Kidney (tissue), 13 donors: ENCODE measurements at regions not wholly inside any gene's neighbourhood (a gene's known extent, or its start where the extent isn't known, plus 50 kb on each side); places are given as distances from the start of the nearest gene placed in this dataset.
"Not testable (repeated sequence)": the region's sequence is repeated elsewhere in the genome, so short reads cannot be mapped to it uniquely, and the experiment has no call there.

Source experiments
- DNase-seq, 5 donors: peaks; one replicate each; pipeline ENCODE4 v3.0.0-alpha.2; 2013 to 2020
- FAIRE-seq: peaks from 2 replicates; lab custom pipeline; 2012; peaks lifted over from hg19 to GRCh38; lab: Jason Lieb, UNC
- H3K27ac ChIP-seq, 2 donors: one replicate each; pipeline ENCODE4 v1.7.0; 2013; ENCODE audit warnings: low read depth in 2 of 2, low read length in 2 of 2, inconsistent platforms in 1 of 2
- H3K27me3 ChIP-seq: one replicate; pipeline ENCODE4 v1.7.1; 2013; ENCODE audit warnings: low read length, inconsistent platforms; ENCODE audit not compliant: control insufficient read depth, insufficient read depth
- H3K36me3 ChIP-seq, 3 donors: one replicate each; pipeline versions ENCODE4 v1.7.0 to v1.7.1; 2013; ENCODE audit warnings: low read length in 3 of 3, control low read depth in 1 of 3, inconsistent platforms in 1 of 3; ENCODE audit not compliant: insufficient read depth in 3 of 3, control insufficient read depth in 2 of 3
- H3K4me1 ChIP-seq, 3 donors: one replicate each; pipeline versions ENCODE4 v1.7.0 to v1.7.1; 2013; ENCODE audit warnings: low read length in 3 of 3, inconsistent platforms in 1 of 3, low read depth in 1 of 3; ENCODE audit not compliant: control insufficient read depth in 2 of 3, insufficient read depth in 2 of 3
- H3K4me3 ChIP-seq, 3 donors: one replicate each; pipeline versions ENCODE4 v1.7.0 to v1.8.1; 2013; ENCODE audit warnings: low read length in 3 of 3, control low read depth in 1 of 3, inconsistent platforms in 1 of 3
- H3K9ac ChIP-seq, 3 donors: one replicate each; pipeline versions ENCODE4 v1.7.0 to v1.7.1; 2013; ENCODE audit warnings: low read length in 3 of 3, control low read depth in 1 of 3, inconsistent platforms in 1 of 3
- H3K9me3 ChIP-seq, 3 donors: one replicate each; pipeline versions ENCODE4 v1.7.0 to v1.7.1; 2013; ENCODE audit warnings: low read length in 3 of 3, control low read depth in 1 of 3, inconsistent platforms in 1 of 3; ENCODE audit not compliant: control insufficient read depth in 2 of 3, insufficient read depth in 1 of 3
- intact Hi-C: fragments of 100-400 bp; cut with DNase I; formaldehyde crosslinking; loops from one replicate; pipeline ENCODE4 v1.11.1; 2022
- TF ChIP-seq, protein P1 (sequence below): IDR thresholded peaks from 3 replicates; pipeline ENCODE4 v1.5.1; 2012; ENCODE audit warnings: mild to moderate bottlenecking, moderate library complexity, borderline replicate concordance; ENCODE audit not compliant: insufficient read depth; ENCODE audit errors: extremely low read depth
- donor health status: control.
- donor health status: control.
- donor health status: control.
- donor health status: control.
- donor health status: control.
- donor health status: DM: yes; HTN: yes; CAD: no.
- donor health status: Normal renal cell carcinoma (clear cell type).

GRCh38 chr3:106068381-106068780 is 199.6 kb upstream of the CBLB start:
- TF ChIP-seq, protein P1, sequence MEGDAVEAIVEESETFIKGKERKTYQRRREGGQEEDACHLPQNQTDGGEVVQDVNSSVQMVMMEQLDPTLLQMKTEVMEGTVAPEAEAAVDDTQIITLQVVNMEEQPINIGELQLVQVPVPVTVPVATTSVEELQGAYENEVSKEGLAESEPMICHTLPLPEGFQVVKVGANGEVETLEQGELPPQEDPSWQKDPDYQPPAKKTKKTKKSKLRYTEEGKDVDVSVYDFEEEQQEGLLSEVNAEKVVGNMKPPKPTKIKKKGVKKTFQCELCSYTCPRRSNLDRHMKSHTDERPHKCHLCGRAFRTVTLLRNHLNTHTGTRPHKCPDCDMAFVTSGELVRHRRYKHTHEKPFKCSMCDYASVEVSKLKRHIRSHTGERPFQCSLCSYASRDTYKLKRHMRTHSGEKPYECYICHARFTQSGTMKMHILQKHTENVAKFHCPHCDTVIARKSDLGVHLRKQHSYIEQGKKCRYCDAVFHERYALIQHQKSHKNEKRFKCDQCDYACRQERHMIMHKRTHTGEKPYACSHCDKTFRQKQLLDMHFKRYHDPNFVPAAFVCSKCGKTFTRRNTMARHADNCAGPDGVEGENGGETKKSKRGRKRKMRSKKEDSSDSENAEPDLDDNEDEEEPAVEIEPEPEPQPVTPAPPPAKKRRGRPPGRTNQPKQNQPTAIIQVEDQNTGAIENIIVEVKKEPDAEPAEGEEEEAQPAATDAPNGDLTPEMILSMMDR = no peak
- FAIRE-seq (no peak), DNase-seq (no peak)
- Histone ChIP-seq H3K4me3 (no peak overlapping the region), H3K9ac (no peak overlapping the region), H3K27ac (no peak overlapping the region), H3K4me1 (no peaks in the 10 kb centered on the region), H3K27me3 (no peaks in the 10 kb centered on the region), H3K36me3 (no peaks in the 10 kb centered on the region), H3K9me3 (peaks cover 0 to 6% (median 3%) of the 10 kb centered on the region in 3 donors)
- intact Hi-C loops = no loop called here

GRCh38 chr3:106068795-106069194 is 200.0 kb upstream of the CBLB start:
- Histone ChIP-seq H3K27me3 (no peaks in the 10 kb centered on the region), H3K27ac (no peak overlapping the region), H3K4me1 (no peaks in the 10 kb centered on the region), H3K9me3 (peaks cover 0 to 3% (median 1%) of the 10 kb centered on the region in 3 donors), H3K4me3 (no peak overlapping the region), H3K36me3 (no peaks in the 10 kb centered on the region), H3K9ac (no peak overlapping the region)
- TF ChIP-seq, protein P1 = no peak
- no peak for DNase-seq
- no peak for FAIRE-seq
- intact Hi-C loops = no loop called here

GRCh38 chr3:106070187-106070586 is 201.4 kb upstream of the CBLB start:
- Histone ChIP-seq H3K36me3 (no peaks in the 10 kb centered on the region), H3K9me3 (no peaks in the 10 kb centered on the region), H3K9ac (no peak overlapping the region), H3K27ac (no peak overlapping the region), H3K27me3 (no peaks in the 10 kb centered on the region), H3K4me3 (no peak overlapping the region), H3K4me1 (no peaks in the 10 kb centered on the region)
- TF ChIP-seq, protein P1 = no peak
- FAIRE-seq (no peak), DNase-seq (no peak)
- intact Hi-C loops = no loop called here

GRCh38 chr3:106071306-106071705 is 202.5 kb upstream of the CBLB start:
- intact Hi-C loops = no loop called here
- Histone ChIP-seq H3K36me3 (no peaks in the 10 kb centered on the region), H3K4me3 (no peak overlapping the region), H3K9ac (no peak overlapping the region), H3K27me3 (no peaks in the 10 kb centered on the region), H3K27ac (no peak overlapping the region), H3K9me3 (no peaks in the 10 kb centered on the region), H3K4me1 (no peaks in the 10 kb centered on the region)
- TF ChIP-seq, protein P1 = no peak
- FAIRE-seq (no peak), DNase-seq (no peak)

DNA sequence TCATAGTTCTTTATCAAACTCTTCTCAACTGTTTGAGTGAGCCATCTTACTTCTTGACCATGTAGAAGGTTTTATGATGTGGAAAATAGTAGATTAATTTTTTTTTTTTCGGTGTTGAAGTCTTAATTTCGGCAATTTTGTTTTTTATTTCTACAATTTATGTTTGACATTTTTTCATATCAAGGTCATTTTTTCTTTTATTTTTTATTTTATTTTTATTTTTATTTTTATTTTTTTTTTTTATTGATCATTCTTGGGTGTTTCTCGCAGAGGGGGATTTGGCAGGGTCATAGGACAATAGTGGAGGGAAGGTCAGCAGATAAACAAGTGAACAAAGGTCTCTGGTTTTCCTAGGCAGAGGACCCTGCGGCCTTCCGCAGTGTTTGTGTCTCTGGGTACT is 203.8 kb upstream of the CBLB start:
- intact Hi-C loops, H3K4me1 ChIP-seq, H3K27me3 ChIP-seq, DNase-seq, H3K9ac ChIP-seq, H3K36me3 ChIP-seq, H3K27ac ChIP-seq, H3K4me3 ChIP-seq, H3K9me3 ChIP-seq: not testable (repeated sequence)
- FAIRE-seq = peak; percentile 92

GRCh38 chr3:106073806-106074205 is 205.0 kb upstream of the CBLB start:
- FAIRE-seq, H3K4me1 ChIP-seq, H3K4me3 ChIP-seq, H3K27me3 ChIP-seq, H3K9ac ChIP-seq, H3K27ac ChIP-seq, H3K9me3 ChIP-seq, H3K36me3 ChIP-seq, intact Hi-C loops, DNase-seq: not testable (repeated sequence)
